Occipital lobe (tissue), 1 donor: ENCODE measurements at regions not wholly inside any gene's neighbourhood (a gene's known extent, or its start where the extent isn't known, plus 50 kb on each side); places are given as distances from the start of the nearest gene placed in this dataset.

Experiments used
- DNase-seq: peaks from one replicate; lab custom pipeline; 2025; lab: John Stamatoyannopoulos, UW

GRCh38 chr12:97177481-97177880 is 270.4 kb downstream of the NEDD1 start:
- DNase-seq: no peak

GRCh38 chr12:97181571-97182265 is 274.7 kb downstream of the NEDD1 start:
- DNase-seq: no peak

- DNase-seq: no peak
These were observed 275.7 kb downstream of the NEDD1 start for GRCh38 chr12:97182769-97183168.

GRCh38 chr12:97184127-97184773 is 277.2 kb downstream of the NEDD1 start:
- DNase-seq: no peak

GRCh38 chr12:97185567-97185966 is 277.0 kb upstream of the RMST start:
- DNase-seq: no peak

- no peak for DNase-seq
These were observed 268.1 kb upstream of the RMST start for GRCh38 chr12:97194546-97194945.

- DNase-seq: no peak
These were observed 262.4 kb upstream of the RMST start for GRCh38 chr12:97200181-97200580.

GRCh38 chr12:97203408-97203807 is 259.2 kb upstream of the RMST start:
- no peak for DNase-seq

- no peak for DNase-seq
These were observed 252.6 kb upstream of the RMST start for GRCh38 chr12:97209997-97210396.

- DNase-seq: no peak
These were observed 251.1 kb upstream of the RMST start for GRCh38 chr12:97211416-97211930.

- no peak for DNase-seq
These were observed 245.8 kb upstream of the RMST start for GRCh38 chr12:97216848-97217247.

- no peak for DNase-seq
These were observed 240.2 kb upstream of the RMST start for GRCh38 chr12:97222391-97222790.

GRCh38 chr12:97223419-97223818 is 239.2 kb upstream of the RMST start:
- no peak for DNase-seq

- no peak for DNase-seq
These were observed 233.6 kb upstream of the RMST start for GRCh38 chr12:97229004-97229403.

GRCh38 chr12:97235102-97235501 is 227.5 kb upstream of the RMST start:
- no peak for DNase-seq

GRCh38 chr12:97246368-97246767 is 216.2 kb upstream of the RMST start:
- no peak for DNase-seq

GRCh38 chr12:97250483-97250882 is 212.1 kb upstream of the RMST start:
- no peak for DNase-seq

GRCh38 chr12:97257726-97258125 is 204.9 kb upstream of the RMST start:
- no peak for DNase-seq

- DNase-seq: no peak
These were observed 203.5 kb upstream of the RMST start for GRCh38 chr12:97259098-97259497.

GRCh38 chr12:97260786-97261185 is 201.8 kb upstream of the RMST start:
- no peak for DNase-seq

- no peak for DNase-seq
These were observed 195.4 kb upstream of the RMST start for GRCh38 chr12:97267166-97267565.

- no peak for DNase-seq
These were observed 194.9 kb upstream of the RMST start for GRCh38 chr12:97267594-97268202.

- no peak for DNase-seq
These were observed 190.1 kb upstream of the RMST start for GRCh38 chr12:97272471-97272870.
